Germinal center (tissue), 1 donor: ENCODE measurements at regions not wholly inside any gene's neighbourhood (a gene's known extent, or its start where the extent isn't known, plus 50 kb on each side); places are given as distances from the start of the nearest gene placed in this dataset.

Experiments
- DNase-seq: peaks from one replicate; pipeline ENCODE4 v3.0.0; 2012; ENCODE audit warnings: mixed read lengths, low spot score

- DNase-seq = no peak
These were observed 675.3 kb upstream of the SGCG start for GRCh38 chr13:22505489-22505888.

- no peak for DNase-seq
These were observed 674.6 kb upstream of the SGCG start for GRCh38 chr13:22506096-22506691.

DNA sequence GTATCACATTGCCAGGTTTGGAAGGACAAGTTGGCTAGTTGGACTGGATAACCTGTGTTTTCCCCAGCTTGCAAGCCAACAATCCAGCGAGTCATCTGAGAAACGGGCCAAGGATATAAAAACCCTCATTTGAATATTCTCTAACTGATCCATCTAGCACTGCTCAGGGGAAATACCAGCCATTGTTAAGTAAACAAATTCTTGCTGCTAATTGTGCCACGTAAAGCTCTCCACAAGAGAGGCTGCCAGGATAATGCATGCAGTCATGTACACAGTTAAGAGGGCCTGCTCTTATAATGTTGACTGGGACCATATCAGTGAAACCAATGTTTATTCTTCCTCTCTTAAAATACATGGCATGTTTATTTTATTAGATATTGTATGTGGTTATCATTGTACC, 663.2 kb upstream of the SGCG start:
- no peak for DNase-seq

DNA sequence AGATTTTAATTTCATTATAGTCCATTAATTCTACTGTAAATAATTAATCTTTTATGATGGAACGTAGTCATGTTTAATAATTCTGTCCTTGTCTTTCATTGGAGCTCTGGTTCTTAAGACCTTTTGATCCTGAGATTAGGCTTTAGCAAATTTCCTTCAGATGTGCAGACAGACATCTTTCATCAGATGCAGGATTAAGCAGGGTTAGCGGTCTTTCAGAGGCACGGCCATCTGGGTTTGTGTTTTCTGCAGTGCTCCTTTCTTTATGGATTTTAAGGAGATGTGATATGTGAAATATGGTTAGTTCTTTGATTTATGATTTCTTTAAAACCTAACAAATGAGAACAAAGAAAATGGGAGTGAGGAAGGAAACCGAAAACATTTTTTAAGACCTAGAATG, 643.9 kb upstream of the SGCG start:
- DNase-seq = no peak

GRCh38 chr13:22538400-22538799, 642.4 kb upstream of the SGCG start:
- no peak for DNase-seq

GRCh38 chr13:22549126-22549525, 631.7 kb upstream of the SGCG start:
- DNase-seq = no peak

DNA sequence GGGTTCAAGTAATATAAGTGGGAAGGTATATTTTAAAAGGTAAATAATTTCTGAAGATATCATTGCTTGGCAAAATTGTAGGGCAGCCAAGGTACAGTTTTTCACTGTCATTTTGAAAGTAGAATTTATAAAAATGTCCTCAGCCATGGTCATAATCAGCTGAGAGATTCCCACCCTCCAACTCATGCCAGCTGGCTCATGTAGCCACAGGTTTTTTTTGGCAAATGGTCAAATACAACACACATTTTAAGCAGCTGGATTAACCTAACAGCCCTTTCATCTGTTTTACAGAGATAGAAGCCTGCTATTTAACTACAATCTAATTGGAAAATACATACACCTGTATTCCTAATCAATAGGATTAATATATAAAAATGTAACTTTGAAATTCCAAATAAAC, 619.2 kb upstream of the SGCG start:
- no peak for DNase-seq

DNA sequence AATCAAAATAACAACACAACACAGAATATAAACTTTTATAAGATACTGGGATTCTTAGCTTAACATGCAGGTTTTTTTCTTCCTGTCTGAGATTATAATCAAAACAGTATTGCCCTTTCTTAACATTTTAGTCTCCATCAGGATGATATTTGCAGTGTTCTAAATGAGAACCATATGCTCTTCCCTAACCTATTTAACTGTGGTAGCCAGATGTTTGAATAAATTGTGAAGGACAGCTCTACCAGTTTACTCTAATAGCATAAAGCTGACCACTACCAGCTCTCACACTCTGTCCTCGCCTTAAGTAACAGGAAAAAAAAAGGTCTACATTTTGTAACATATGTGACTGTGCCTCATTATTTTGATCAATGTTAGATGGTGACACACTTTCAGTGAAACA, 618.7 kb upstream of the SGCG start:
- no peak for DNase-seq

GRCh38 chr13:22563272-22563671, 617.5 kb upstream of the SGCG start:
- no peak for DNase-seq

DNA sequence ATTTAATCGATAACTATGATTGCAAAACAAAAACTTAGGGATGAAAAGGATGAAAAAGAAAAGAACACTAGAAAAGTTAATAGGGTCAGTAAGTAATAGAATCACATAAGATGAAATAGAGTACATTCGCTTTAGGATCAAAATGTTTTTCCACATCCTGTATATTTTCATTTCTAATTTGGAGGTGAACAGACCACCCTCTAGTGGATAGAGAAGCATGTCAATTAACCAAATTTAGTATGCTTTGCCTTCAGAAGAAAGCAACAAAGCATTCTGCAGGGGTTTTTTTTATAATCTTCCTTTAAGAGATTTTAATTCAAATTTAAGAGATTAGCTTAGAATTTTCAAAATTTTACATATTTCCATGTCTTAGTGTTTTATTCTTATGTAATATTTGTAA, 611.0 kb upstream of the SGCG start:
- no peak for DNase-seq

DNA sequence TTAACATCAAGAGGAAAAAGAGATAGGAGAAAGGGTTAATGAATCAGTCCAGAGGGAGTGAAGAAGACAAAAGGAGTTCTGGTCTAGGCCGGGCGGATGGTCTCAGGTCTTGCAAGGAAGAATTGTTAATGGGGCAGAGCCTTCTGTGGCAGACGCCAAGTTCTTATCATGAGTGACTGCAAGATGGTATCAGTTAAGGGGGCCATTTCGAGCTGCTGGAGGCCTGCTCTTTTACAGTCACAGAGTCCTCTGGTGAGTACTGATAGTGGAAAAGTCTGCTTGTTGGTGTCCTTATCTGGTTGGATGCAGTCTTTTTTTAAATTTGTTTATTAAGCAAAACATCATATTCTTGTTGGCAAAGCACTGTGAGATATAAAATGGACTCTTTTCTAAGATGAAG, 590.9 kb upstream of the SGCG start:
- DNase-seq = no peak

DNA sequence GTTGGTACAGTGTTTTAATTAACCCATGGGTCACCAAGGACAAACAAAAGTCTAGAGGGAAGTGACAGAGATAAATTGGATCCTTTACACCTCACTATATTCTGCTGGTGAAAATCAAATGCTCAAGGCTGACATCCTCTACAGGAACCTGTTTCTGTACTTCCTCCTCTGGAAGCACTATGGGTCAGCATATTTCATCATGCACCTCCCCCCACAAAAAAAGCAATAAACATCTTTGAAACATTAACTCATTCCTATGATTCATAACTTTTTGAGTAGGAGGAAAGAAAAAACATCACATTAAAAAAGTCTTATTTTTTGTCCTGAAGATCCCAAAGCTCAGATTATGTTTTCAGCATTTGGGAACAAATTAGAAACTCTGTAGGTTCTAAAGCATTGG, 588.3 kb upstream of the SGCG start:
- no peak for DNase-seq

- DNase-seq = no peak
These were observed 586.7 kb upstream of the SGCG start for GRCh38 chr13:22594041-22594440.

DNA sequence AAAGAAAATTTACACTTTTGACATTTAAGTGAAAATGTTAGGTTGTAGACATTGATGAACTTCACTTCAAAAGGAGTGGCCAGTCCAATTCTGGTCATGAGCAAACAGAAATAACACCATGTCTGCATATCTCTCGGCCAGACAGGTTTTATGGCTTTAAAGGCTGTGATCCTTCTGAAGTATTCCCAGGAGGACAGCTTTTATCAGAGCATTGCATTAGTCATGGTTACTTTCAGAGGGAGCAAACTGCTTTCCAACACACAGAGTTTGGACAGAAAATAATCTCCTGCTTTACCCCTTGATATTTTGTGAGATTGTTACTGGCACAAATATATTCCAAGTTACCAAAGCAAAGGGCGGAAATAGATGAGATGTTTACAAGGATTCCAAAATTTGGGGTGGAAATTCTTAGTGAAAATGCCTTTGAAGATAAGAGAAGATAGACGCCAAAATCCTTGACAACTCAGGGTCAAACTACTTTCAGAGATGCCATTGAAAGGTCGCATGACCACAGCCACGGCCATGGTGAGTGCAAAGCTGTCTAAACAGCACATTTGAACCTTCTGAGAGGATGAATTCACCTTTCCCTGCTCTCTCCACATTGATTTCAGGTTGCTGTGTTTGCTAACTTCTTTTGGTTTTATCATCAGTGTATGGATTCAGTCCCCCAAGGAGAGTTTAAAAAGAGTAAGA, 584.5 kb upstream of the SGCG start:
- no peak for DNase-seq

DNA sequence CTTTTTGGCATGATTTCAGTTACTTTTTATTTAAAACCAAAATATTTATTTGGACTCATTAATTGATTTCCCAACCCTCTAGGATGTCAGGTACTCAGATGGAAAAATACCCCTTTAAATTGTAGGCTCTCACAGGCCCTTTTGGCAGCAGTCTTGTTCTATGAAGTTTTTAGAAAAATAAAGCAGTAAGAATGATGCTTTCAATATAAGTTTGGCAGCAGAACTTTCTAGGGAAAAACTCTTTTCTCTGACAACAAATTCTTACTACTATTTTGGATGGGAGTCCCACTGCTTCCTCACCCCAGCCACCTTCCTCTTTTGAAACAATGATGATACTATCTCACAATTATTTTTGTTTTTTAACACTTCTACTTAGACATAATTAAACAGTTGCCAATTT, 581.6 kb upstream of the SGCG start:
- no peak for DNase-seq

GRCh38 chr13:22618002-22618401, 562.8 kb upstream of the SGCG start:
- no peak for DNase-seq

DNA sequence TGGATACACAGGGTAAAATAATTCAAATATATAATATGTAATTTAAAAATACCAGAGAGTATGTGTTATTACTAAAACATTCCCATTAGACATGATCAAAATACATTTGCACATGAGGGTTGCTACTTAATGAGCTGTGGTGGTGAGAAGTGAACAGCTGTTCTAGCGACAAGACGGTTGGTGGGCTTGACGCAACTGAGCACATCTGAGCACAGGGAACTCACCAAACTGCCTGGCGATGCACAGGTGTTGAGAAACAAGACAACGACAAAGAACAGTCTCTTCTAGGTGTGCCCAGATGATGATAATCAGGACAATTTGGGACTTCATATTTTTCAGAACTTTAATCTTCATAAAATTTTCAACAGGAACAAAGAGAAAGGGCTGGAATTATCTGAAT, 555.1 kb upstream of the SGCG start:
- no peak for DNase-seq

GRCh38 chr13:22629374-22629773, 551.4 kb upstream of the SGCG start:
- no peak for DNase-seq

- no peak for DNase-seq
These were observed 538.7 kb upstream of the SGCG start for GRCh38 chr13:22642088-22642487.

- no peak for DNase-seq
These were observed 535.8 kb upstream of the SGCG start for GRCh38 chr13:22644941-22645340.

- DNase-seq = no peak
These were observed 533.5 kb upstream of the SGCG start for GRCh38 chr13:22647156-22647850.

DNA sequence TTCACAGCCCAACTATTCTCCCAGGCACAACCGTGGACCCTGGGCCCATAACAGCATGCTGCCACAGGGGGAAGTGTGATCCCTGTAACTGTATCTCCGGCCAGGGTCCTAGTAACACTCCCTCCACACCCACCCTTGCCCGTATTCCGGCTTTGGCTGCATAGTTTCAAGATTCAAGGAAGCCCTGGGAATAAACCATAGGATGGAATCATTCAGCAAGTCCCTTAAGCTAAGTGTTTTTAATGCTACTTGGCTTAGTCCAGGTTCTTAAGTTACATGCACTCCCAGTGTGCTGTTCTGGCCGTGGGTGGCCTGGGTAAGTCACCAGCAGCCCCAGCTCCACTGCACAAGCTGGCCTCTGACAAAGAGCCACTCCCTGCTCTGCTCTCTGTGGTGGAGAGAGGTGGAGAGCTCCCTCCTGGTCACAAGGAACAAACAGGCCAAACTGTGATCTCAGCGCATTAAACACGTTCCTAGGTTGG, 532.4 kb upstream of the SGCG start:
- no peak for DNase-seq

DNA sequence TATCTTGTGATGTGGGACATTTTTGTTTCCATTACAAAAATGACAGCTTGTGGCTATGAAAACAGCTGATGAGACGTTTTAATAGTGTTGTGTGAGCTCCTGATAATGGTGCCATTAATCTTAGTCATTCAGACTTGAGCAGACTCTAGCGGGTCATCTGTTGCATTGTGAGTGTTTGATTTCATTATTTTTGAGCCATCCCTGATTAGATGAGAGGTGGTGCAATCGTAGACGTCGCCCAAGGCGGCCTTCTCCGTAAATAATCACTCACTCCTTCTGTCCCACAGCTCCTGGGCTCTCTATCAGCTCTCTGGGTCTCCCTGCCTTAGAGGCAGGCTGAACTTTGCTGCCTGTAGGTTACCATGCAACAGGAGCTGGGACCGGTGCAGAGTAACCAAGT, 528.0 kb upstream of the SGCG start:
- no peak for DNase-seq

GRCh38 chr13:22653866-22654265, 526.9 kb upstream of the SGCG start:
- no peak for DNase-seq
